K562 (cell line): ENCODE measurements at regions not wholly inside any gene's neighbourhood (a gene's known extent, or its start where the extent isn't known, plus 50 kb on each side); places are given as distances from the start of the nearest gene placed in this dataset.

Experiments
- ATAC-seq: fragments of 200-7000 bp; cut with Tn5 transposase; 3 replicates; pipeline ENCODE4 v1.9.1; 2020; ENCODE audit warnings: moderate library complexity
- BruUV-seq: library from RNA; stranded (reverse); fragments of 400-500 nt; replicated peaks from 2 replicates; lab custom pipeline; 2021; lab: Mats Ljungman, UMichigan
- CTCF ChIA-PET: fragments of 300-600 bp; formaldehyde crosslinking; extraction: SDS; loops from one replicate; lab custom pipeline; 2021; ENCODE audit warnings: low intra/inter-chr PET ratio; lab: Yijun Ruan, JAX
- POLR2A ChIA-PET: fragments of 300-600, 350-650 bp; sonication (Branson Sonifier 250); formaldehyde crosslinking; extraction: SDS; loops from one replicate; lab custom pipeline; 2021; ENCODE audit warnings: antibody characterized with exemption, inconsistent platforms; lab: Yijun Ruan, JAX
- DNase-seq, 4 experiments: peaks; one replicate each; pipeline versions ENCODE4 v3.0.0 to v3.0.0-alpha.2; 2011 to 2018; ENCODE audit warnings: low spot score in 3 of 4, mixed read lengths in 3 of 4; ENCODE audit errors: extremely low read depth in 1 of 4
- FAIRE-seq: peaks from 2 replicates; lab custom pipeline; 2011; peaks lifted over from hg19 to GRCh38; lab: Jason Lieb, UNC
- H2AFZ ChIP-seq: 2 replicates; pipeline ENCODE4 v1.6.0; 2011; ENCODE audit warnings: low read depth, low read length, control low read depth, inconsistent platforms
- H3K27ac ChIP-seq: fragments of 200-600 bp; 3 replicates; pipeline ENCODE4 v1.8.0; 2011; ENCODE audit warnings: low read depth, mild to moderate bottlenecking, control low read depth, inconsistent platforms, low read length, moderate library complexity, mixed read lengths; ENCODE audit errors: extremely low read depth
- H3K27me3 ChIP-seq, 2 experiments: fragments of 300-600 bp in 1 of 2; 2 replicates in 1 of 2; 3 replicates in 1 of 2; pipeline versions ENCODE4 v1.6.0 to v1.8.0; 2011; ENCODE audit warnings: inconsistent platforms in 2 of 2, low read length in 2 of 2, mild to moderate bottlenecking in 1 of 2, mixed read lengths in 1 of 2, moderate library complexity in 1 of 2; ENCODE audit not compliant: control insufficient read depth in 2 of 2, insufficient read depth in 2 of 2
- H3K36me3 ChIP-seq: fragments of 300-600 bp; 3 replicates; pipeline ENCODE4 v1.8.0; 2011; ENCODE audit warnings: mild to moderate bottlenecking, low read length, inconsistent platforms; ENCODE audit not compliant: control insufficient read depth, insufficient read depth
- H3K4me1 ChIP-seq, 2 experiments: fragments of 200-600 bp in 1 of 2; replicated peaks in 1 of 2; 2 replicates in 1 of 2; 3 replicates in 1 of 2; pipeline versions ENCODE4 v1.5.1 to v1.8.0; 2011; ENCODE audit warnings: inconsistent platforms in 2 of 2, low read length in 2 of 2, mild to moderate bottlenecking in 1 of 2, mixed read lengths in 1 of 2, moderate library complexity in 1 of 2; ENCODE audit not compliant: control insufficient read depth in 2 of 2, insufficient read depth in 2 of 2
- H3K4me2 ChIP-seq: 2 replicates; pipeline ENCODE4 v1.6.1; 2011; ENCODE audit warnings: low read length, control low read depth, inconsistent platforms, mixed read lengths; ENCODE audit not compliant: insufficient read depth
- H3K4me3 ChIP-seq: fragments of 200-600 bp; sonication (generic), shearing (Covaris generic); 2 replicates; pipeline ENCODE4 v1.5.1; 2016; ENCODE audit warnings: control low read depth, inconsistent platforms
- H3K79me2 ChIP-seq: fragments of 200-600 bp; 3 replicates; pipeline ENCODE4 v1.8.0; 2011; ENCODE audit warnings: low read length, inconsistent platforms; ENCODE audit not compliant: control insufficient read depth, insufficient read depth
- H3K9ac ChIP-seq, 2 experiments: 2 replicates each; pipeline versions ENCODE4 v1.6.0 to v1.6.1; 2011; ENCODE audit warnings: low read depth in 2 of 2, low read length in 2 of 2, control low read depth in 1 of 2, inconsistent platforms in 1 of 2, mild to moderate bottlenecking in 1 of 2, mixed read lengths in 1 of 2; ENCODE audit not compliant: insufficient read depth in 1 of 2
- H3K9me1 ChIP-seq: one replicate; pipeline ENCODE4 v1.6.0; 2011; ENCODE audit warnings: inconsistent platforms, mild to moderate bottlenecking, low read length, moderate library complexity; ENCODE audit not compliant: control insufficient read depth, insufficient read depth
- H3K9me3 ChIP-seq: replicated peaks from 2 replicates; pipeline ENCODE4 v1.5.1; 2011; ENCODE audit warnings: low read depth, low read length, inconsistent platforms; ENCODE audit not compliant: control insufficient read depth, insufficient read depth
- H4K20me1 ChIP-seq: replicated peaks from 2 replicates; pipeline ENCODE4 v1.6.1; 2011; ENCODE audit warnings: low read length, inconsistent platforms, mixed read lengths; ENCODE audit not compliant: control insufficient read depth, insufficient read depth
- ARID3A ChIP-seq: IDR thresholded peaks from 2 replicates; pipeline ENCODE4 v1.6.1; 2012; ENCODE audit warnings: low read depth, low read length, improper control_type of control experiment, borderline replicate concordance
- KAT2B ChIP-seq: IDR thresholded peaks from one replicate; pipeline ENCODE4 v1.6.1; 2012; ENCODE audit warnings: low read depth, mild to moderate bottlenecking, control low read depth, inconsistent platforms, low read length, moderate library complexity
- MAFF ChIP-seq: IDR thresholded peaks from 2 replicates; pipeline ENCODE4 v1.6.1; 2012; ENCODE audit warnings: low read length, improper control_type of control experiment
- PRPF4 ChIP-seq: fragments of 200-400 bp; formaldehyde crosslinking; IDR thresholded peaks from one replicate; pipeline ENCODE4 v1.6.1; 2017; ENCODE audit warnings: low read length, low read depth, mild to moderate bottlenecking; ENCODE audit not compliant: insufficient read depth, poor library complexity, severe bottlenecking
- RBM22 ChIP-seq: fragments of 200-400 bp; formaldehyde crosslinking; IDR thresholded peaks from 2 replicates; pipeline ENCODE4 v1.6.1; 2018; ENCODE audit warnings: low read length, low read depth; ENCODE audit not compliant: poor library complexity, severe bottlenecking
- THAP12 ChIP-seq: fragments of 250-450 bp; sonication (Bioruptor Pico); IDR thresholded peaks from 2 replicates; pipeline ENCODE4 v1.9.0; 2021; ENCODE audit warnings: mild to moderate bottlenecking, inconsistent platforms
- XRCC4 ChIP-seq: IDR thresholded peaks from one replicate; pipeline ENCODE4 v1.6.1; 2011; ENCODE audit not compliant: insufficient read depth, insufficient read length; ENCODE audit errors: extremely low read depth
- ZNF76 ChIP-seq: fragments of 250-450 bp; sonication (Bioruptor Pico); IDR thresholded peaks from 2 replicates; pipeline ENCODE4 v1.4.0; 2020; ENCODE audit warnings: mild to moderate bottlenecking, moderate library complexity, borderline replicate concordance
- WGBS: fragments of 100-300 bp; shearing (Covaris generic); methylation state at CpG from one replicate; pipeline ENCODE4 v1.1.6; 2016; ENCODE audit warnings: low coverage, mixed read lengths; ENCODE audit not compliant: insufficient coverage; ENCODE audit errors: missing lambda C conversion rate; 5-methylcytosine and 5-hydroxymethylcytosine counted together
- in situ Hi-C: fragments of 300-500 bp; cut with MboI; formaldehyde crosslinking; loops from 4 replicates; pipeline ENCODE4 v1.15.0; 2018; ENCODE audit warnings: inconsistent platforms, mixed read lengths
- intact Hi-C: fragments of 100-400 bp; cut with micrococcal nuclease; formaldehyde crosslinking; loops from 2 replicates; pipeline ENCODE4 v1.14.2; 2022

- in situ Hi-C loops, result no loop called here
- FAIRE-seq, result no peak
- Histone ChIP-seq H3K79me2 (no peaks in the 10 kb centered on the region), H3K36me3 (no peaks in the 10 kb centered on the region), H2AFZ (no peak overlapping the region), H3K9me3 (no peaks in the 10 kb centered on the region; the same call in 1 of the 2 replicates), H3K27ac (no peak overlapping the region), H3K4me2 (no peak overlapping the region), H3K9ac (no peak overlapping the region), H3K4me1 (no peaks in the 10 kb centered on the region), H3K9me1 (no peaks in the 10 kb centered on the region), H3K4me3 (no peak overlapping the region), H4K20me1 (no peaks in the 10 kb centered on the region), H3K27me3 (no peaks in the 10 kb centered on the region)
- no TSS peak for BruUV-seq
- TF ChIP-seq MAFF (no peak), THAP12 (CRISPR knock-in tag) (no peak), KAT2B (no peak), ZNF76 (CRISPR knock-in tag) (no peak), ARID3A (no peak), PRPF4 (no peak), XRCC4 (no peak), RBM22 (no peak)
- 0% methylated on average over 4 of the region's 4 CpGs for WGBS
- intact Hi-C loops, result no loop called here
- CTCF ChIA-PET, result no interaction called here
- DNase-seq, result no peak
- no peak for ATAC-seq
- POLR2A ChIA-PET, result no interaction called here
Measured at GRCh38 chr4:63464393-63464792, 944.9 kb downstream of the TECRL start.
